ENCODE measurements at regions not wholly inside any gene's neighbourhood (a gene's known extent, or its start where the extent isn't known, plus 50 kb on each side); places are given as distances from the start of the nearest gene placed in this dataset.

DNA sequence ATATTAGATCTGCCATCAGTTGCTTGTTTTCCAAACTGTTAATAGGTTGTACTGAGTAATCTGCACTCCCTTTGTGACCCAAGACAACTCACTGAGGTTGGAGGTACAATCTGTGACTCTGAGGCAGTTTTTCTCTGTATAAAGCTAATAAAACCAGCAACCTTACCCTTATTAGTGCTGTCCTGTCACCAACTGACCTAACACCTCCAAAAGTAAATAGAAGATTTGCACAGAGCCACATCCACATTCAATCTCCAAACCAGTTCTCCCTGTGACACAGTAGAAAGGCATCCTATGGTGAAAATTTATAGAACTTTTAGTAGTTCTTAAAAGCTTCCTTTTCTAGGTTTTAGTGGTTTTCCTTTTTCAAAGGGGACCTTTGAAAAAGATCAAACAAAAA, 140.4 kb upstream of the ADGRL2 start:
- no peak overlapping the region for H3K27ac ChIP-seq
- H3K27me3 ChIP-seq, result no peaks in the 10 kb centered on the region
- DNase-seq (no peak), ATAC-seq (no peak)
- no peaks in the 10 kb centered on the region for H3K4me1 ChIP-seq
- H3K36me3 ChIP-seq, result no peaks in the 10 kb centered on the region
- H3K4me3 ChIP-seq, result no peak overlapping the region
- TF ChIP-seq, protein P1, sequence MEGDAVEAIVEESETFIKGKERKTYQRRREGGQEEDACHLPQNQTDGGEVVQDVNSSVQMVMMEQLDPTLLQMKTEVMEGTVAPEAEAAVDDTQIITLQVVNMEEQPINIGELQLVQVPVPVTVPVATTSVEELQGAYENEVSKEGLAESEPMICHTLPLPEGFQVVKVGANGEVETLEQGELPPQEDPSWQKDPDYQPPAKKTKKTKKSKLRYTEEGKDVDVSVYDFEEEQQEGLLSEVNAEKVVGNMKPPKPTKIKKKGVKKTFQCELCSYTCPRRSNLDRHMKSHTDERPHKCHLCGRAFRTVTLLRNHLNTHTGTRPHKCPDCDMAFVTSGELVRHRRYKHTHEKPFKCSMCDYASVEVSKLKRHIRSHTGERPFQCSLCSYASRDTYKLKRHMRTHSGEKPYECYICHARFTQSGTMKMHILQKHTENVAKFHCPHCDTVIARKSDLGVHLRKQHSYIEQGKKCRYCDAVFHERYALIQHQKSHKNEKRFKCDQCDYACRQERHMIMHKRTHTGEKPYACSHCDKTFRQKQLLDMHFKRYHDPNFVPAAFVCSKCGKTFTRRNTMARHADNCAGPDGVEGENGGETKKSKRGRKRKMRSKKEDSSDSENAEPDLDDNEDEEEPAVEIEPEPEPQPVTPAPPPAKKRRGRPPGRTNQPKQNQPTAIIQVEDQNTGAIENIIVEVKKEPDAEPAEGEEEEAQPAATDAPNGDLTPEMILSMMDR (IDR thresholded peaks at IDR 0.05), result no peak
- intact Hi-C loops (cut with DNase I), result no loop called here
- no peaks in the 10 kb centered on the region for H3K9me3 ChIP-seq

DNA sequence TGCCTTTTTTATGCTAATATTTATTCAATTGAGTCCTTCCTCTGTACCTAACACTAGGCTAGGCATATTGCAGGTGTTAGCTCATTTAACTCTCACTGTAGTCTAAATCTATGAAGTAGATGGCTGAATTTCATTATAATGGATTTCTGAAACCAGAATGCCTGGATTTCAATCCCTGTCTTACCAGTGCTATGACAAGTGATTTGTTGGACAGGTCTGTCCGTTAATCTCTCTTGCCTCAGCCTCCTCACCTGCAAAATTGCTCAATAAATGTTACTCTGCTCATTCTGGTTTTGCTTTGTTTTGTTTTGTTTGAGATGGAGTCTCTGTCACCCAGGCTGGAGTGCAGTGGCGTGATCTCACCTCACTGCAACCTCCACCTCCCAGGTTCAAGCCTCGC, 146.1 kb upstream of the ADGRL2 start:
- H3K27me3 ChIP-seq, result no peaks in the 10 kb centered on the region
- H3K36me3 ChIP-seq, result no peaks in the 10 kb centered on the region
- H3K9me3 ChIP-seq, result no peaks in the 10 kb centered on the region
- DNase-seq, result no peak
- peaks cover 0 to 5% (median 0%) of the 10 kb centered on the region in 9 donors for H3K4me1 ChIP-seq
- TF ChIP-seq, protein P1 (IDR thresholded peaks at IDR 0.05), result no peak
- 96 to 99% methylated on average over 3 of the region's 3 CpGs for WGBS, 2 donors
- no peak for ATAC-seq
- intact Hi-C loops (cut with DNase I), result no loop called here
- H3K27ac ChIP-seq, result no peak overlapping the region
- H3K4me3 ChIP-seq, result no peak overlapping the region

GRCh38 chr1:81654147-81654546, 146.6 kb upstream of the ADGRL2 start:
- intact Hi-C loops (cut with DNase I), result no loop called here
- DNase-seq (no peak), ATAC-seq (no peak)
- Histone ChIP-seq H3K27ac (no peak overlapping the region), H3K9me3 (no peaks in the 10 kb centered on the region), H3K4me3 (no peak overlapping the region), H3K4me1 (peaks cover 0 to 5% (median 0%) of the 10 kb centered on the region in 9 donors), H3K36me3 (no peaks in the 10 kb centered on the region), H3K27me3 (no peaks in the 10 kb centered on the region)
- WGBS, 2 donors, result 77 to 78% methylated on average over 8 of the region's 8 CpGs
- TF ChIP-seq, protein P1 (IDR thresholded peaks at IDR 0.05), result no peak

GRCh38 chr1:81650776-81651175, 150.0 kb upstream of the ADGRL2 start:
- Histone ChIP-seq H3K27ac (no peak overlapping the region), H3K27me3 (no peaks in the 10 kb centered on the region), H3K4me1 (peaks cover 0 to 5% (median 0%) of the 10 kb centered on the region in 9 donors), H3K36me3 (no peaks in the 10 kb centered on the region), H3K4me3 (no peak overlapping the region), H3K9me3 (no peaks in the 10 kb centered on the region)
- TF ChIP-seq, protein P1 (IDR thresholded peaks at IDR 0.05), result no peak
- DNase-seq (no peak), ATAC-seq (no peak)
- intact Hi-C loops (cut with DNase I), result no loop called here

DNA sequence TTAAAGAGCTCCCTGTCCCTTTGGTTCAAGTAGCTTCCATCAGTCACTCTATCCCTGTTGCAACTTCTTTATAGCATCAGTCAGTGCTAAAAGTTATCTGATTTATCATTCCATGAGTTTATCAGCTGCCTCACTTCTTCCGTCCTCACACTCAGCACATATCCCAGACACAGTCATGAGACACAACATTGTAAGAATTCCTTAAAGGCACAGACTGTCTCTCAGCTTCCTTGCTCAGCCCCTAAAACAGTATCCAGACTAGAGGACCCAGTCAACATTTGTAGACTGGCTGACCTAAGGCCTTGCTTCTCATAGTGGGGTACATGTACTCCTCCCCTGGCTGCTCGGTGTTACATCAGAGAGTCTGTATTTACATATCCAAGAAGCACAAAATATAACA, 164.9 kb upstream of the ADGRL2 start:
- Histone ChIP-seq H3K27me3 (no peaks in the 10 kb centered on the region), H3K4me1 (peaks cover 0 to 4% (median 0%) of the 10 kb centered on the region in 9 donors), H3K4me3 (no peak overlapping the region), H3K36me3 (no peaks in the 10 kb centered on the region), H3K27ac (no peak overlapping the region), H3K9me3 (peaks cover 0 to 19% (median 0%) of the 10 kb centered on the region in 11 donors)
- TF ChIP-seq, protein P1 (IDR thresholded peaks at IDR 0.05), result no peak
- DNase-seq (no peak), ATAC-seq (no peak)
- 73 to 82% methylated on average over 2 of the region's 2 CpGs for WGBS, 2 donors
- intact Hi-C loops (cut with DNase I), result no loop called here
